Nephron progenitor cell (in vitro differentiated cells): ENCODE measurements at regions not wholly inside any gene's neighbourhood (a gene's known extent, or its start where the extent isn't known, plus 50 kb on each side); places are given as distances from the start of the nearest gene placed in this dataset.

ENCODE experiments used
- DNase-seq: peaks from one replicate; pipeline ENCODE4 v3.0.0; 2021
- H3K27ac Mint-ChIP-seq: 2 replicates; pipeline ENCODE4 v1.8.0; 2021; ENCODE audit warnings: mild to moderate bottlenecking, moderate library complexity, mixed read lengths
- H3K27me3 Mint-ChIP-seq: 2 replicates; pipeline ENCODE4 v1.8.0; 2021; ENCODE audit warnings: mild to moderate bottlenecking, low read depth, mixed read lengths; ENCODE audit not compliant: poor library complexity
- H3K36me3 Mint-ChIP-seq: 2 replicates; pipeline ENCODE4 v1.8.0; 2021; ENCODE audit warnings: low read depth, mixed read lengths
- H3K4me1 Mint-ChIP-seq: 2 replicates; pipeline ENCODE4 v1.8.0; 2021; ENCODE audit warnings: mixed read lengths
- H3K4me3 Mint-ChIP-seq: 2 replicates; pipeline ENCODE4 v1.8.0; 2021; ENCODE audit warnings: mild to moderate bottlenecking, moderate library complexity, mixed read lengths
- H3K9me3 Mint-ChIP-seq: 2 replicates; pipeline ENCODE4 v1.8.0; 2021; ENCODE audit warnings: mild to moderate bottlenecking, moderate library complexity, mixed read lengths
- TF ChIP-seq, protein P1 (sequence below): fragments of 200-600 bp; sonication (generic); IDR thresholded peaks from 2 replicates; pipeline ENCODE4 v1.5.0; 2021; ENCODE audit warnings: antibody characterized with exemption

DNA sequence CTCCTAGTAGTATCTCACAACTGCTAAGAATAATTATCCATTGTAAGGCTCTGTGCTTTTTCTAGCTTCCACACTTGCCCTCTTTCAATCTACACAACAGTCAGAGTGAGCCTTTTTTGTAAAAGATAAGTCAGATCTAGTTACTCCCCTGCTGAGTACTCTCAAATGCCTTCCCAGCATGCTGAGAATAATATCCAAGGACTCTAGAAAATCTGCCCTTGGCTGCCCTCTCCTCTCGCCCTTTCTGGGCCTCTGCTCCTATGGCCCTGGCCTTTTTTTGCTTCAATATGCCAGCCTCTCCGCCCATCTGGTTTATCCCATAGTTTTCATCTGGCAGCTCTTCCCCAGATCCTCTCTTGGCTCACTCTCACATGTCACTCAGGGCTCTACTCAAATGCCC lies 455.9 kb upstream of the UBE2E3 start:
- Mint-ChIP-seq H3K9me3 (peaks cover 3% of the 10 kb centered on the region), H3K27ac (no peak overlapping the region), H3K27me3 (no peaks in the 10 kb centered on the region), H3K36me3 (no peaks in the 10 kb centered on the region), H3K4me1 (no peaks in the 10 kb centered on the region), H3K4me3 (no peak overlapping the region)
- TF ChIP-seq, protein P1, sequence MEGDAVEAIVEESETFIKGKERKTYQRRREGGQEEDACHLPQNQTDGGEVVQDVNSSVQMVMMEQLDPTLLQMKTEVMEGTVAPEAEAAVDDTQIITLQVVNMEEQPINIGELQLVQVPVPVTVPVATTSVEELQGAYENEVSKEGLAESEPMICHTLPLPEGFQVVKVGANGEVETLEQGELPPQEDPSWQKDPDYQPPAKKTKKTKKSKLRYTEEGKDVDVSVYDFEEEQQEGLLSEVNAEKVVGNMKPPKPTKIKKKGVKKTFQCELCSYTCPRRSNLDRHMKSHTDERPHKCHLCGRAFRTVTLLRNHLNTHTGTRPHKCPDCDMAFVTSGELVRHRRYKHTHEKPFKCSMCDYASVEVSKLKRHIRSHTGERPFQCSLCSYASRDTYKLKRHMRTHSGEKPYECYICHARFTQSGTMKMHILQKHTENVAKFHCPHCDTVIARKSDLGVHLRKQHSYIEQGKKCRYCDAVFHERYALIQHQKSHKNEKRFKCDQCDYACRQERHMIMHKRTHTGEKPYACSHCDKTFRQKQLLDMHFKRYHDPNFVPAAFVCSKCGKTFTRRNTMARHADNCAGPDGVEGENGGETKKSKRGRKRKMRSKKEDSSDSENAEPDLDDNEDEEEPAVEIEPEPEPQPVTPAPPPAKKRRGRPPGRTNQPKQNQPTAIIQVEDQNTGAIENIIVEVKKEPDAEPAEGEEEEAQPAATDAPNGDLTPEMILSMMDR, result no peak
- DNase-seq, result no peak

DNA sequence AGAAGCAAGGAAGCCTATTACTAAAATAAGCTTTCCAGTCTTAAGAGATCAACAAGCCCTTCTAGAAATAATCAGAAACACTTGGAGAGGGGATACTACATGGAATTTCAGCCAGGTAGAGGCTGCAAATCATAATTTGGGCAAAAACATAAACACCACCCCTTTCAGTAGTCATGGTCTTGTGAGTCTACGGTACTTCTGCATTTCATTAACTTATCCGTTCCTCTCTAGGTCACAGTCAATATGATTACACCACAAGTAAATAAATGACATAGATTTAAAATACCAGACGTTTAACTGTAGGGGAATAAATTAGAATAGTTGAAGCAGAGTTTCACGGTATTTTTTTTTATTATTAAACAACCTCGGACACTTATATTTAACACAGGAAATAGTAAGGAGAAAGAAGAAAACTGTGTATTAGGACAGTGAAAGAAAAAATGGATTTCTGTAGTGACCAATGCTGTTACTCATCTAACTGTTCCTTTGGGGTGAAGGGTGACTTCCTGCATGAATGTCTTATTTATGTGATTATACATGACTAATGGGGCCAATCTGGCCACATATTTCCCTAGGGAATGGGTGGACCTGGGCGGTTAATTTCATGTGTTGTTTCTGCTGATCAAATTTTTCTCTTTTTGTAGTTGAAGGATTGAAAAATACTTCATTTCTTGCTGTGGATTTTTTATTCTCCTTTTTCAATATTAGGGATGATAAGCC lies 456.6 kb upstream of the UBE2E3 start:
- no peak for DNase-seq
- no peaks in the 10 kb centered on the region for H3K36me3 Mint-ChIP-seq

DNA sequence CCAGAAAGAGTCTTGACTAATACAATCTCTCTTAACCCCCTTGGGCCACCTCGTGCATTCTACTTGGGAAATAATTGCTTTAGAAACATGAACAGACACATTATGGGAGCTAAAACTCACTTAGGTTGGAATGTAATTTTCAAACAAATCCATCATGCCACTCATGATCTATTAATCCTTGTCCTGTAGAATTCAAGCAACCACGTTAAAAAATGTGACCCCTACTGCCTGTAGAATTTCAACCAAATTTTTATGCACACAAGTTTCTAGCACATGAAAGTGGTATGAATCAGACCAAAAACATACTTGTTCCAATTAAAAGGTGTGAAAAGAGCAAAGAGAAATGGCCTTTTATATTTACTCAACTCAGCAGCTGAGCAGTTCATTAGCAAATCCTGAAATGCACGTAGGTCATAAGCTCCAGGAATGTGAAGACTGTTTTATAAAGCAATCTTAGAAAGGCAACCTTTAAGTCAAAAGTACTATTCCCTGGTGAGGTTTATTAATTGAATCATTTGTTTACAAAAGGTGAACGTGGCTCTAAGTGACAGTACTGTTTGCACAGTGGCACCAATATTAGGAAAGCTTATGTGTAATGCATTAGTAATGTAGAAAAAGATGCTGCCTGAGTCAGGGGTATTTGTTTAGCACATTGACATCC lies 459.4 kb upstream of the UBE2E3 start:
- TF ChIP-seq, protein P1, result no peak
- DNase-seq, result no peak
- no peak overlapping the region for H3K4me3 Mint-ChIP-seq
- no peaks in the 10 kb centered on the region for H3K27me3 Mint-ChIP-seq
- H3K27ac Mint-ChIP-seq, result no peak overlapping the region
- no peaks in the 10 kb centered on the region for H3K4me1 Mint-ChIP-seq
- H3K9me3 Mint-ChIP-seq, result peaks cover 1% of the 10 kb centered on the region
- no peaks in the 10 kb centered on the region for H3K36me3 Mint-ChIP-seq

More for the DNA sequence above, 456.6 kb upstream of the UBE2E3 start:
- H3K4me3 Mint-ChIP-seq, result no peak overlapping the region
- H3K9me3 Mint-ChIP-seq, result peaks cover 3% of the 10 kb centered on the region
- TF ChIP-seq, protein P1, result no peak
- H3K27me3 Mint-ChIP-seq, result no peaks in the 10 kb centered on the region
- H3K27ac Mint-ChIP-seq, result no peak overlapping the region
- H3K4me1 Mint-ChIP-seq, result no peaks in the 10 kb centered on the region

DNA sequence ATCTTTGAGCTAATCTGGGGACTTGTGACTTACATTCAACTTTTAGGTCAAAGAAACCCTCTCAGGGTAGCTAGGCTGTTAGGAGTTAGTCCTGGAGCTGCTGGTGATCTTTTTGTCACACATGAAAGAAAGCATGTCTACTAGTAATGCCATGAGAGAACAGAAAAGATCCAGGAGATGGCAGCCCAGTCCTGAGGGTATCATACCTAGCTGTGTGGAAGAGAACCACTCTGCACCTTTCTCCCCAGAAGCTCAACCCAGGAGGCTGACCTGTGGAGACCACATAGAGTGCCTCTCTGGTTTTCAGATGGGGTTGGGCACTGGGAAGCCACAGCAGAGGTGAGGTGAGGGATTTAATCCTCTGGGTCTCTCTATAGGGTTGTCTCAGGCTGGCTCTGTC lies 460.2 kb upstream of the UBE2E3 start:
- Mint-ChIP-seq H3K36me3 (no peaks in the 10 kb centered on the region), H3K4me3 (no peak overlapping the region), H3K9me3 (no peaks in the 10 kb centered on the region), H3K27me3 (no peaks in the 10 kb centered on the region), H3K27ac (no peak overlapping the region), H3K4me1 (no peaks in the 10 kb centered on the region)
- no peak for DNase-seq
- TF ChIP-seq, protein P1, result no peak

DNA sequence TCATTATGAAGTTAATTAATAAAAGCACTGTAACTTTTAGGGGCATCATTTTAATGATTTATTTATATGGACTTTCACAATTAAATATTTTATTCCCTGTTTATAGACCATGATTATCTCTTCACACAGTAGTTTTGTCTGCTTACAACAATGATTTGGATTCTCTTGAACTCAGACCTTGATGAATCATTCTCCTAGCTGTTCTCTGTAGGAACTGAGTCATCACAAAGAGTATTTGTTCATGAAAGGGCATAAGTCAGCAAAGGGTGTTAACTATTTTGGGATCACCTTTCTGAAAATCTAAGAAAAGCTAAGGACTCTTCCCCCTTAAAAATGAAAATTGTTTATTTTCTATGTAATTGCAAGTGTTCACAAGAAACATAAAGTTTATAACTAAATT lies 461.1 kb upstream of the UBE2E3 start:
- TF ChIP-seq, protein P1, result no peak
- H3K4me3 Mint-ChIP-seq, result no peak overlapping the region
- H3K36me3 Mint-ChIP-seq, result no peaks in the 10 kb centered on the region

DNA sequence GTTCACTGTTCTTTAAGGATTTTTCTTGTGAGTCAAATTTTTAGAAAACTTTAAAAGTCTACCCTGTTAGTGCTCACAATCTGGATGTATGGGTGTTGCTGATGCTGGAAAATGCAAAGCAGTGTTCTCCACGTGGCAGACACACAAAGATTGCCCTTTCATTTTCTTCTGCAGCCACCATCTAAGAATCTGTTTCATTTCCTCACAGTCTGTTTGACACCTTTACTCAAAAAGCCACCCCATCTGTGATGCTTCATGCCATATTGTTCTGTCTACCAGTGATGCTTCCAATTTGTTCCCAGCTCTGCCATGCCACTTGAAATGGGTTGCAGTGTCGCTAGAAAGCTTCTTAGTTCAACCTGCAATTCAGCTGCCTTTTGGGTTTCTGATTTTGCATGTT lies 464.2 kb upstream of the UBE2E3 start:
- DNase-seq, result no peak
- TF ChIP-seq, protein P1, result no peak
- H3K9me3 Mint-ChIP-seq, result no peaks in the 10 kb centered on the region
- H3K4me1 Mint-ChIP-seq, result no peaks in the 10 kb centered on the region
- H3K36me3 Mint-ChIP-seq, result no peaks in the 10 kb centered on the region
- H3K27me3 Mint-ChIP-seq, result no peaks in the 10 kb centered on the region
- H3K27ac Mint-ChIP-seq, result no peak overlapping the region
- H3K4me3 Mint-ChIP-seq, result no peak overlapping the region

More for the DNA sequence above, 461.1 kb upstream of the UBE2E3 start:
- Mint-ChIP-seq H3K27me3 (no peaks in the 10 kb centered on the region), H3K9me3 (no peaks in the 10 kb centered on the region), H3K27ac (no peak overlapping the region), H3K4me1 (no peaks in the 10 kb centered on the region)
- DNase-seq, result no peak
